SU-DHL-6 (cell line): ENCODE measurements at regions not wholly inside any gene's neighbourhood (a gene's known extent, or its start where the extent isn't known, plus 50 kb on each side); places are given as distances from the start of the nearest gene placed in this dataset.

Experiments used
- EZH2phosphoT487 ChIP-seq: fragments of 200-600 bp; sonication (generic), shearing (Covaris generic); conservative IDR thresholded peaks from 2 replicates; pipeline ENCODE4 v1.6.1; 2018; ENCODE audit warnings: mild to moderate bottlenecking, antibody characterized with exemption, low read length, moderate library complexity, mixed read lengths
- TF ChIP-seq, protein P1 (sequence below): fragments of 200-600 bp; sonication (generic); IDR thresholded peaks from one replicate; pipeline ENCODE4 v1.5.1; 2017; ENCODE audit warnings: antibody characterized with exemption, mild to moderate bottlenecking, low read length, moderate library complexity; ENCODE audit not compliant: insufficient read depth, poor library complexity, severe bottlenecking

DNA sequence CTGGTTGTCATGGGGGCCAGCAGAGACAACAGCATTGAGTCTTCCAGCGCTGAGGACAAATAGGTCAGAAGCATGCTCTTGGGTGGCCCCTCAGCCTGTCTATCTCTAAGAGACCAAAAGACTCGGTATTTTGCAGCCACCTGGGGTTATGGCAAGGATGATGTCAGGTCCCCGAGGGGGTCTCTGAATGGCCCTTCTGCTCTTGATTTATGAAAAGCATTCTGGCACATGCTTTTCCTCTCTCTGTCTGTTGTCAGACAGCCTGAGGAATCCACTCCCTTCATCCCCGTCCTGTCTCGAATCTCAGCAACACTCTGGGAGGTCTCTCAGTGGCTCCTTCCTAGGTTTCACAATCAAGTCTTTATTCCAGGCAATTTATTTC lies 156.6 kb upstream of the RGMA start:
- TF ChIP-seq, protein P1, sequence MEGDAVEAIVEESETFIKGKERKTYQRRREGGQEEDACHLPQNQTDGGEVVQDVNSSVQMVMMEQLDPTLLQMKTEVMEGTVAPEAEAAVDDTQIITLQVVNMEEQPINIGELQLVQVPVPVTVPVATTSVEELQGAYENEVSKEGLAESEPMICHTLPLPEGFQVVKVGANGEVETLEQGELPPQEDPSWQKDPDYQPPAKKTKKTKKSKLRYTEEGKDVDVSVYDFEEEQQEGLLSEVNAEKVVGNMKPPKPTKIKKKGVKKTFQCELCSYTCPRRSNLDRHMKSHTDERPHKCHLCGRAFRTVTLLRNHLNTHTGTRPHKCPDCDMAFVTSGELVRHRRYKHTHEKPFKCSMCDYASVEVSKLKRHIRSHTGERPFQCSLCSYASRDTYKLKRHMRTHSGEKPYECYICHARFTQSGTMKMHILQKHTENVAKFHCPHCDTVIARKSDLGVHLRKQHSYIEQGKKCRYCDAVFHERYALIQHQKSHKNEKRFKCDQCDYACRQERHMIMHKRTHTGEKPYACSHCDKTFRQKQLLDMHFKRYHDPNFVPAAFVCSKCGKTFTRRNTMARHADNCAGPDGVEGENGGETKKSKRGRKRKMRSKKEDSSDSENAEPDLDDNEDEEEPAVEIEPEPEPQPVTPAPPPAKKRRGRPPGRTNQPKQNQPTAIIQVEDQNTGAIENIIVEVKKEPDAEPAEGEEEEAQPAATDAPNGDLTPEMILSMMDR = no peak
- no peak for TF ChIP-seq EZH2phosphoT487
